ENCODE measurements at regions not wholly inside any gene's neighbourhood (a gene's known extent, or its start where the extent isn't known, plus 50 kb on each side); places are given as distances from the start of the nearest gene placed in this dataset.

GRCh38 chr11:79959318-79959717 is 518.5 kb upstream of the TENM4 start:
- Mint-ChIP-seq H3K27ac (no peak overlapping the region), H3K4me3 (no peak overlapping the region), H3K27me3 (ENCODE audit: low read depth) (no peaks in the 10 kb centered on the region; the same call in 1 of the 2 replicates), H3K36me3 (ENCODE audit: insufficient read depth in 1 of 3, low read depth in 3 of 3) (peaks cover 7 to 19% (median 12%) of the 10 kb centered on the region in 3 experiments; a peak in 6 of 7 replicates), H3K4me1 (peaks cover 2 to 4% of the 10 kb centered on the region in 2 experiments; a peak in 1 of 4 replicates), H3K9me3 (peaks cover 18 to 24% of the 10 kb centered on the region in 2 experiments)
- Histone ChIP-seq H3T11ph (ENCODE audit: low read length) (no peak overlapping the region), H2BK20ac (ENCODE audit: low read depth, low read length, poor library complexity, severe bottlenecking) (no peak overlapping the region), H3K23me2 (ENCODE audit: insufficient read length, low read depth, low read length, poor library complexity, severe bottlenecking) (no peaks in the 10 kb centered on the region), H4K8ac (replicated peaks; ENCODE audit: insufficient read length, low read depth, low read length) (no peak overlapping the region), H3K79me2 (ENCODE audit: insufficient read depth, low read length) (no peaks in the 10 kb centered on the region), H4K5ac (ENCODE audit: insufficient read length, low read depth, low read length) (no peak overlapping the region), H3K4me2 (ENCODE audit: insufficient read depth, insufficient read length, low read length) (no peak overlapping the region), H3K9ac (ENCODE audit: extremely low read depth, insufficient read length, low read length) (no peak overlapping the region), H3K18ac (ENCODE audit: insufficient read length, low read depth, low read length) (no peak overlapping the region), H2BK12ac (ENCODE audit: insufficient read length, low read depth, low read length) (no peak overlapping the region), H4K20me1 (ENCODE audit: control insufficient read depth, insufficient read depth, insufficient read length) (no peaks in the 10 kb centered on the region), H3K23ac (ENCODE audit: insufficient read length, low read depth, low read length) (no peak overlapping the region), H3K79me1 (ENCODE audit: insufficient read depth, low read depth, low read length, poor library complexity, severe bottlenecking) (no peaks in the 10 kb centered on the region), H3K27ac (ENCODE audit: insufficient read length, low read depth, low read length) (no peak overlapping the region), H2BK5ac (ENCODE audit: insufficient read length, low read length) (no peak overlapping the region), H2BK15ac (ENCODE audit: low read depth, low read length) (no peak overlapping the region), H3K4me1 (ENCODE audit: insufficient read depth, low read length) (no peaks in the 10 kb centered on the region), H2BK120ac (ENCODE audit: low read depth, low read length, poor library complexity, severe bottlenecking) (no peak overlapping the region), H3K14ac (ENCODE audit: insufficient read depth, low read length) (no peak overlapping the region), H3K27me3 (ENCODE audit: insufficient read depth, low read length) (no peaks in the 10 kb centered on the region), H2AFZ (ENCODE audit: low read length) (no peak overlapping the region), H3K56ac (ENCODE audit: insufficient read length, low read depth, low read length) (no peak overlapping the region), H2AK5ac (ENCODE audit: insufficient read length, low read length) (no peak overlapping the region), H3K9me3 (ENCODE audit: control insufficient read depth, low read depth, low read length) (peaks cover 10% of the 10 kb centered on the region), H4K91ac (ENCODE audit: insufficient read length, low read depth, low read length) (no peak overlapping the region), H3K4ac (ENCODE audit: low read depth, low read length) (no peak overlapping the region)
- no peak for DNase-seq
- no peak for TF ChIP-seq CTCF (conservative IDR thresholded peaks at IDR 0.05)
- no CpG with 5 or more reads among the region's 2 CpGs for WGBS (ENCODE audit: extremely low coverage, insufficient read length, low lambda C conversion rate)

All from H9 (cell line).